OCI-LY1 (cell line): ENCODE measurements at regions not wholly inside any gene's neighbourhood (a gene's known extent, or its start where the extent isn't known, plus 50 kb on each side); places are given as distances from the start of the nearest gene placed in this dataset.

Experiments used
- H2AFZ ChIP-seq: fragments of 200-600 bp; sonication (generic), shearing (Covaris generic); 2 replicates; pipeline ENCODE4 v1.6.0; 2014; ENCODE audit warnings: antibody characterized with exemption, mild to moderate bottlenecking, low read length
- H3F3A ChIP-seq: fragments of 200-600 bp; sonication (generic), shearing (Covaris generic); 2 replicates; pipeline ENCODE4 v1.6.0; 2014; ENCODE audit warnings: mild to moderate bottlenecking, antibody characterized with exemption, low read length, moderate library complexity; ENCODE audit not compliant: insufficient read depth
- H3K27ac ChIP-seq: fragments of 200-600 bp; sonication (generic); 2 replicates; pipeline ENCODE4 v1.5.1; 2014; ENCODE audit warnings: low read length, mixed run types, mild to moderate bottlenecking, low read depth; ENCODE audit not compliant: poor library complexity, severe bottlenecking
- H3K27me3 ChIP-seq: fragments of 200-600 bp; sonication (generic); 2 replicates; pipeline ENCODE4 v1.6.0; 2014; ENCODE audit warnings: antibody characterized with exemption, mild to moderate bottlenecking, low read length, moderate library complexity; ENCODE audit not compliant: insufficient read depth
- H3K36me3 ChIP-seq: fragments of 200-600 bp; sonication (generic); 2 replicates; pipeline ENCODE4 v1.6.1; 2014; ENCODE audit warnings: mild to moderate bottlenecking, antibody characterized with exemption, low read length, moderate library complexity, mixed read lengths; ENCODE audit not compliant: insufficient read depth
- H3K4me1 ChIP-seq: fragments of 200-600 bp; sonication (generic); 2 replicates; pipeline ENCODE4 v1.5.1; 2014; ENCODE audit warnings: mild to moderate bottlenecking, low read length, moderate library complexity; ENCODE audit not compliant: insufficient read depth, severe bottlenecking
- H3K4me2 ChIP-seq: fragments of 200-600 bp; sonication (generic), shearing (Covaris generic); 2 replicates; pipeline ENCODE4 v1.6.1; 2014; ENCODE audit warnings: low read length
- H3K4me3 ChIP-seq: fragments of 200-600 bp; sonication (generic); 2 replicates; pipeline ENCODE4 v1.5.1; 2014; ENCODE audit warnings: low read length, low read depth, mild to moderate bottlenecking, mixed read lengths; ENCODE audit not compliant: poor library complexity, severe bottlenecking
- H3K79me2 ChIP-seq: fragments of 200-600 bp; shearing (Covaris generic); 2 replicates; pipeline ENCODE4 v1.6.1; 2016; ENCODE audit warnings: mixed run types, low read length, mixed read lengths; ENCODE audit not compliant: insufficient read depth
- H3K9ac ChIP-seq: fragments of 200-600 bp; sonication (generic), shearing (Covaris generic); 2 replicates; pipeline ENCODE4 v1.6.1; 2014; ENCODE audit warnings: mild to moderate bottlenecking, low read length, mixed read lengths
- H3K9me2 ChIP-seq: fragments of 200-600 bp; sonication (generic), shearing (Covaris generic); 2 replicates; pipeline ENCODE4 v1.6.1; 2014; ENCODE audit warnings: low read depth, mild to moderate bottlenecking, low read length, mixed read lengths
- H3K9me3 ChIP-seq: fragments of 200-600 bp; shearing (Covaris generic); 2 replicates; pipeline ENCODE4 v1.6.1; 2014; ENCODE audit warnings: low read length, mixed read lengths
- H4K20me1 ChIP-seq: fragments of 200-600 bp; sonication (generic), shearing (Covaris generic); 2 replicates; pipeline ENCODE4 v1.6.0; 2016; ENCODE audit warnings: mild to moderate bottlenecking, low read length; ENCODE audit not compliant: insufficient read depth
- EZH2 ChIP-seq: fragments of 200-600 bp; sonication (generic), shearing (Covaris generic); IDR thresholded peaks from 2 replicates; pipeline ENCODE4 v1.8.0; 2017; ENCODE audit warnings: borderline replicate concordance, mixed run types, mild to moderate bottlenecking, antibody characterized with exemption, low read length, moderate library complexity, mixed read lengths
- TF ChIP-seq, protein P1 (sequence below): fragments of 200-600 bp; sonication (generic), shearing (Covaris generic); IDR thresholded peaks from 2 replicates; pipeline ENCODE4 v1.5.1; 2017; ENCODE audit warnings: mild to moderate bottlenecking, antibody characterized with exemption, low read length, moderate library complexity, mixed read lengths

DNA sequence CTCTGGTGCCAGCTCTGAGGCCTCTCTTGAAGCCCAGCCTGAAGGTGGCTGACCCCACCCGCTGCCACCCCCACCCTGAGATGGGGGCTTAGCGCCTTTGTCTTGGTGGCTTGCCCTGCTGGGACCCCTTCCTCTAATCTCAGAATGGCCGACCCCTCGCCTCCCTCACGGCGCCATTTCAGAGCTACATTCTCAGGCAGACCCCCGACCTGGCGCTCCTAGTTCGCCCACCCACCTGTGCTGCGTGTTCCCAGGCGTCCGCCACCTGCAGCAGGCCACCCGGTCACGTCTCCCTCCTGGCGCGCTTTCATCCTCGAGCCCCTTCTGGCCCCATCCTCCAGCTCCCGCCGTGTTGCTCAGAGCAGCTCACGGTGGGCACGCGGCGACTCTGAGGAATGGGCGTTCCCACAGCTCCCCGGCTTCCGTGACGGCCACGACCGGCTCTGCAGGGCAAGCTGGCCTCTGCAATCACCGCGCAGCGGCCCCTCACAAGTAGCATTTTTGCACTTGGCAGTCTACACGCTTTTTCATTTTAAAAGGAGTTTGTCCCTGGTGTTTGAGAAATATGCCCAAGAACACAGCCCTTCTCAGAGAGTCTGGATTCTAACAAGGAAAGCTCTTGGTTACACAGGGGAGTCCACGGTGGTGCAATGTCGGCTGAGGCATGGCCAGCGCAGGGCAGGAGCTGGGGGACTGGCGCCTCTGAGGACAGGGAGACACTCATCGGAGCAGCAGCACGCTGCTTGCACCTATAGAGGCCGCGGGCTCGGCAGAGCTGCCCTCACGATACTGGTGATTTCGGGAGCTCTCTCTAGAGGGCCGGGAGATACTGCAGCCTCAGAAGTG, 105.7 kb upstream of the C14orf180 start:
- H3K4me3 ChIP-seq: no peak overlapping the region
- no peaks in the 10 kb centered on the region for H3K9me3 ChIP-seq
- no peaks in the 10 kb centered on the region for H3K27me3 ChIP-seq

DNA sequence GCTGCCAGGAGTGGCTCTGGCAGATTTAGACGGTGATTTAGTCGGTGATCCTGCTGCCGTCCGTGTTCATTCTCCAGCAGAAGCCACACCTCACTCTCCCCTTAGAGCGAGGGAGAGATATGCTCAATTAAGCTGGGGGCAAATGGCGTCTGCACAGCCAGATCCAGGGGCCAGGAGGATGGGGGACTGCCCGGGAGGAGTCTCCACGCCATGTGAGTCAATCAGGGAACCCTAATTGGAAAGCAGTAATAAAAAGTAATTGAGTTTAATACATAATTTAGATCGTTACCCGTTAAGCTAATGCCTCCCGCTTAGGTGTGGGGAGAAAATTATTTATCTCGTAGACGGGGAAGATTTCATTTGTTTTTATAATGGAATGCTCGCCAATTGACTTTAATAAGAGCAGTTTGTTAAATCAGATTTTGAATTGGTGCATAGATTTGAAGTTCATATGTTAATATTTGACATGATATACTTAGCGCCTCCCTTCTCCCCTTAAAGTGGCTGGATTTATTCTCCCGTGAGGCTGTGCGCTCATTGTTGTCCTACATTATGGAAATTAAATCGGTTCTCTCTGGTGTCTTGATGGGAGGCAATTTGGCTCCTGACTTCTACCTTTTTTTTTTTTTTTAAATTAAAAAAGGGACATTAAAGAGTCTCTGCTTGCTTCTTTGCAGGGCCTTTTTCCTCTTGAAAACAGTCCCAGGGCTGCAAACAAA, 104.9 kb upstream of the C14orf180 start:
- H3K27ac ChIP-seq: no peak overlapping the region
- no peaks in the 10 kb centered on the region for H3K9me3 ChIP-seq
- no peaks in the 10 kb centered on the region for H3F3A ChIP-seq
- no peaks in the 10 kb centered on the region for H3K36me3 ChIP-seq
- no peak overlapping the region for H3K4me2 ChIP-seq
- no peaks in the 10 kb centered on the region for H4K20me1 ChIP-seq
- H3K27me3 ChIP-seq: no peaks in the 10 kb centered on the region
- H2AFZ ChIP-seq: no peak overlapping the region
- H3K9me2 ChIP-seq: no peaks in the 10 kb centered on the region
- H3K9ac ChIP-seq: no peak overlapping the region
- TF ChIP-seq, protein P1, sequence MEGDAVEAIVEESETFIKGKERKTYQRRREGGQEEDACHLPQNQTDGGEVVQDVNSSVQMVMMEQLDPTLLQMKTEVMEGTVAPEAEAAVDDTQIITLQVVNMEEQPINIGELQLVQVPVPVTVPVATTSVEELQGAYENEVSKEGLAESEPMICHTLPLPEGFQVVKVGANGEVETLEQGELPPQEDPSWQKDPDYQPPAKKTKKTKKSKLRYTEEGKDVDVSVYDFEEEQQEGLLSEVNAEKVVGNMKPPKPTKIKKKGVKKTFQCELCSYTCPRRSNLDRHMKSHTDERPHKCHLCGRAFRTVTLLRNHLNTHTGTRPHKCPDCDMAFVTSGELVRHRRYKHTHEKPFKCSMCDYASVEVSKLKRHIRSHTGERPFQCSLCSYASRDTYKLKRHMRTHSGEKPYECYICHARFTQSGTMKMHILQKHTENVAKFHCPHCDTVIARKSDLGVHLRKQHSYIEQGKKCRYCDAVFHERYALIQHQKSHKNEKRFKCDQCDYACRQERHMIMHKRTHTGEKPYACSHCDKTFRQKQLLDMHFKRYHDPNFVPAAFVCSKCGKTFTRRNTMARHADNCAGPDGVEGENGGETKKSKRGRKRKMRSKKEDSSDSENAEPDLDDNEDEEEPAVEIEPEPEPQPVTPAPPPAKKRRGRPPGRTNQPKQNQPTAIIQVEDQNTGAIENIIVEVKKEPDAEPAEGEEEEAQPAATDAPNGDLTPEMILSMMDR: no peak
- no peak for TF ChIP-seq EZH2
- H3K79me2 ChIP-seq: no peaks in the 10 kb centered on the region
- H3K4me3 ChIP-seq: no peak overlapping the region
- H3K4me1 ChIP-seq: no peaks in the 10 kb centered on the region

More for the DNA sequence above, 105.7 kb upstream of the C14orf180 start:
- Histone ChIP-seq H4K20me1 (no peaks in the 10 kb centered on the region), H3K36me3 (no peaks in the 10 kb centered on the region), H3K27ac (no peak overlapping the region), H3K9me2 (no peaks in the 10 kb centered on the region), H2AFZ (no peak overlapping the region), H3K4me2 (no peak overlapping the region), H3F3A (no peaks in the 10 kb centered on the region), H3K4me1 (no peaks in the 10 kb centered on the region), H3K9ac (no peak overlapping the region), H3K79me2 (no peaks in the 10 kb centered on the region)
- TF ChIP-seq EZH2: no peak
- TF ChIP-seq, protein P1: no peak

DNA sequence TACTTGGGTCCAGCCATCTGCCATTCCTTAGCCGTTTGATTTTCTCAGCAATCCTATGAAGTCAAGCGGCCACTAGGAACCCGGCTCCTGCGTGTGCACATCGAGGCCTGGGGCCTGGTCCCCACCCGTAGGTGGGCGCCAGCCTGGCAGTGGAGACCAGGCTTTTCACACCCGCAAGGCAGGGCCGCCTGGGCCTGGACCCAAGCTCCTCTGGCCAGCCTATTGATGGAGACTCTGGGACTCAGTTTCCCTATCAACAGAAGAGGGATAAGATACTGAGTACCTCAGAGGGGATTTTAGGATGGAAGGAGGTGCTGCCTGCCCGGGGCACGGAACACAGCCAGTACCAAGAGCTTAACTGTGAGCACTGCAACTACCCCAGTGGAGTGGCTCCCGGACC, 104.3 kb upstream of the C14orf180 start:
- TF ChIP-seq, protein P1: no peak
- TF ChIP-seq EZH2: no peak

More for the DNA sequence above, 104.3 kb upstream of the C14orf180 start:
- no peaks in the 10 kb centered on the region for H3K79me2 ChIP-seq
- no peak overlapping the region for H2AFZ ChIP-seq
- no peaks in the 10 kb centered on the region for H3K36me3 ChIP-seq
- H3F3A ChIP-seq: no peaks in the 10 kb centered on the region
- H3K4me1 ChIP-seq: no peaks in the 10 kb centered on the region
- no peak overlapping the region for H3K9ac ChIP-seq
- H3K27me3 ChIP-seq: no peaks in the 10 kb centered on the region
- no peaks in the 10 kb centered on the region for H3K9me3 ChIP-seq
- H3K4me2 ChIP-seq: no peak overlapping the region
- H3K27ac ChIP-seq: no peak overlapping the region
- H3K9me2 ChIP-seq: no peaks in the 10 kb centered on the region
- no peaks in the 10 kb centered on the region for H4K20me1 ChIP-seq
- no peak overlapping the region for H3K4me3 ChIP-seq
